ENCODE measurements at regions not wholly inside any gene's neighbourhood (a gene's known extent, or its start where the extent isn't known, plus 50 kb on each side); places are given as distances from the start of the nearest gene placed in this dataset.

DNA sequence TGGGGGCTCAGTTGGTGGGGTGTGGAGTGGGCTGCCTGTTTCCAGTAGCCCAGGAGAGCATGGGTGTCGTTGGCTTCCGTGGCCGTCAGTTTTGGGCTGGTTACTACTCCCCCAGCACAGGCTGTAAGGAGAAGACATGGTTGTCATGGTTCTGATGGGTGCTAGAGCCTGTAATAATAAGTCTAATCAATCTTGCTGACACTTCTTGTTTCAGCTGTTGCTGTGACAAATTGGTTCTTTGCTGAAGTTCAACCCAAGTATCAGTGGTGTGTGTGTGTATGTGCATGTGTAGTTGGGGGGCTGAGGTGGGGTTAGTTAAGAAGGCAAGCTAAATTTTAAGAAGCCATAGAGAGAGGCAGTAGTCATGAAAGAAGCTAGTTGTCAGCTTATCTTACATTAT lies 61.3 kb upstream of the DBX1 start:
- DNase-seq (ENCODE audit: extremely low read depth, low read depth) = no peak
- TF ChIP-seq, protein P1, sequence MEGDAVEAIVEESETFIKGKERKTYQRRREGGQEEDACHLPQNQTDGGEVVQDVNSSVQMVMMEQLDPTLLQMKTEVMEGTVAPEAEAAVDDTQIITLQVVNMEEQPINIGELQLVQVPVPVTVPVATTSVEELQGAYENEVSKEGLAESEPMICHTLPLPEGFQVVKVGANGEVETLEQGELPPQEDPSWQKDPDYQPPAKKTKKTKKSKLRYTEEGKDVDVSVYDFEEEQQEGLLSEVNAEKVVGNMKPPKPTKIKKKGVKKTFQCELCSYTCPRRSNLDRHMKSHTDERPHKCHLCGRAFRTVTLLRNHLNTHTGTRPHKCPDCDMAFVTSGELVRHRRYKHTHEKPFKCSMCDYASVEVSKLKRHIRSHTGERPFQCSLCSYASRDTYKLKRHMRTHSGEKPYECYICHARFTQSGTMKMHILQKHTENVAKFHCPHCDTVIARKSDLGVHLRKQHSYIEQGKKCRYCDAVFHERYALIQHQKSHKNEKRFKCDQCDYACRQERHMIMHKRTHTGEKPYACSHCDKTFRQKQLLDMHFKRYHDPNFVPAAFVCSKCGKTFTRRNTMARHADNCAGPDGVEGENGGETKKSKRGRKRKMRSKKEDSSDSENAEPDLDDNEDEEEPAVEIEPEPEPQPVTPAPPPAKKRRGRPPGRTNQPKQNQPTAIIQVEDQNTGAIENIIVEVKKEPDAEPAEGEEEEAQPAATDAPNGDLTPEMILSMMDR (IDR thresholded peaks at IDR 0.05; ENCODE audit: low read depth, low read length, missing control alignments) = no peak
- H3K4me3 ChIP-seq (replicated peaks; ENCODE audit: low read depth, low read length) = no peak overlapping the region

DNA sequence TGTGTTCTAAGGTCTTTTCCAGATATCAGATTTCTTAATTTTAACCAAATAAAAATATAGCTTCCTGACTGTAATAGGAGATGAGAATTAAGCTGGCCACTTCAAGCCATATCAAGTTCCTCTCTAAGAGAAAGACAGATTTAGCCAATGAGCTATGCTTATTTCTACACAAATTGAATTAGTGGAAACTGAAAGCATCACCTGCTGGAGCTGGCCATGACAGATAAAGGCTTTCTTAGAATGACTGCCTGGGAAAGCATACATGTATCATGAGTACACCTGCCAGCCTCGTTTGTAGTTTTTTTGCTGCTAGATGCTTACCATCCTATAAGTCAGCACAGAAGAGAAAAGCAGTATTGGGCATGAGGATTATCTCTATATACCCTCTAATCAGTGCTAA lies 53.5 kb upstream of the DBX1 start:
- DNase-seq (ENCODE audit: extremely low read depth, low read depth) = no peak
- no peak overlapping the region for H3K4me3 ChIP-seq (replicated peaks; ENCODE audit: low read depth, low read length)
- TF ChIP-seq, protein P1 (IDR thresholded peaks at IDR 0.05; ENCODE audit: low read depth, low read length, missing control alignments) = no peak

DNA sequence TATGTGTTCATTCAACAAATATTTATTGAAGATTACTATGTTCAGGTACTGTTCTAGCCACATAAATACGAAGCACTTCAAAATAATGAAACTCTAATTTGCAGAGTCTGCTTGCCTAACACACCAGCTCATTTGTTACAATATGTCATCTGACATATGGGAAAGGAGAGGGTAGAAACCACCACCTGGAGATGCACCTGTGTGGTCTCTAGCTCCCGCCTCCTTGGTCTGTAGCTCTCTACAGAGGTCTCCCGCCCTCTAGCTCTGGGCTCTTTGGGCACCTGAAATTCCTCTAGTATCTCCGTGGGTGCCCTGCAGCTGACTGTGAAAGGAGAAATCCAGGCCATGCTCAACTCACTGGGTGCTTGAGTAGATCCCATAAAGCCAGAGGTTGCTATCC lies 51.4 kb upstream of the DBX1 start:
- TF ChIP-seq, protein P1 (IDR thresholded peaks at IDR 0.05; ENCODE audit: low read depth, low read length, missing control alignments) = no peak
- no peak for DNase-seq (ENCODE audit: extremely low read depth, low read depth)
- H3K4me3 ChIP-seq (replicated peaks; ENCODE audit: low read depth, low read length) = no peak overlapping the region
